CD4-positive, alpha-beta T cell (primary cell): ENCODE measurements at regions not wholly inside any gene's neighbourhood (a gene's known extent, or its start where the extent isn't known, plus 50 kb on each side); places are given as distances from the start of the nearest gene placed in this dataset.

ENCODE experiments used
- ATAC-seq: fragments of 200-7000 bp; cut with Tn5 transposase; one replicate; pipeline ENCODE4 v1.10.0; 2022; ENCODE audit warnings: mild to moderate bottlenecking; ENCODE audit not compliant: poor library complexity
- CTCF ChIA-PET: fragments of 350-600 bp; sonication (Branson Sonifier 250); formaldehyde crosslinking; loops from one replicate; lab custom pipeline; 2021; ENCODE audit warnings: antibody characterized with exemption, inconsistent platforms; lab: Charles Lee
- POLR2A ChIA-PET: fragments of 350-600 bp; sonication (Branson Sonifier 250); formaldehyde crosslinking; loops from one replicate; lab custom pipeline; 2021; ENCODE audit warnings: antibody characterized with exemption, inconsistent platforms; lab: Charles Lee
- DNase-seq, 14 experiments: peaks; one replicate each; pipeline ENCODE4 v3.0.0-alpha.2; 2013 to 2020; ENCODE audit warnings: mixed read lengths in 2 of 14
- H3K27ac ChIP-seq, 2 donors: one replicate each; pipeline versions ENCODE4 v1.5.1 to v1.7.0; 2013; ENCODE audit warnings: low read length in 2 of 2, low read depth in 1 of 2, mild to moderate bottlenecking in 1 of 2
- H3K27me3 ChIP-seq, 2 experiments: 1 replicate in 1 of 2; 2 replicates in 1 of 2; pipeline versions ENCODE4 v1.6.1 to v1.7.0; 2013; ENCODE audit warnings: low read length in 2 of 2, control low read depth in 1 of 2, mild to moderate bottlenecking in 1 of 2, moderate library complexity in 1 of 2; ENCODE audit not compliant: insufficient read depth in 2 of 2, control insufficient read depth in 1 of 2
- H3K36me3 ChIP-seq: one replicate; pipeline ENCODE4 v1.6.1; 2013; ENCODE audit warnings: low read length, control low read depth; ENCODE audit not compliant: insufficient read depth
- H3K4me1 ChIP-seq: one replicate; pipeline ENCODE4 v1.6.1; 2013; ENCODE audit warnings: low read length, control low read depth; ENCODE audit not compliant: insufficient read depth
- H3K4me3 ChIP-seq: one replicate; pipeline ENCODE4 v1.5.1; 2013; ENCODE audit warnings: mild to moderate bottlenecking, low read length, moderate library complexity
- H3K9me3 ChIP-seq, 2 experiments: 1 replicate in 1 of 2; 2 replicates in 1 of 2; pipeline versions ENCODE4 v1.6.1 to v1.7.0; 2013; ENCODE audit warnings: low read length in 2 of 2, mild to moderate bottlenecking in 2 of 2, control low read depth in 1 of 2, moderate library complexity in 1 of 2; ENCODE audit not compliant: control insufficient read depth in 1 of 2, insufficient read depth in 1 of 2
- H3K27ac Mint-ChIP-seq: one replicate; pipeline ENCODE4 v1.8.0; 2020; ENCODE audit warnings: mixed read lengths
- H3K27me3 Mint-ChIP-seq: one replicate; pipeline ENCODE4 v1.8.0; 2021; ENCODE audit warnings: mixed read lengths
- H3K36me3 Mint-ChIP-seq: one replicate; pipeline ENCODE4 v1.8.0; 2021; ENCODE audit warnings: low read depth, mixed read lengths
- H3K4me1 Mint-ChIP-seq: one replicate; pipeline ENCODE4 v1.8.0; 2021; ENCODE audit warnings: low read depth, mixed read lengths
- H3K4me3 Mint-ChIP-seq: one replicate; pipeline ENCODE4 v1.8.0; 2020; ENCODE audit warnings: mild to moderate bottlenecking, mixed read lengths
- H3K9me3 Mint-ChIP-seq: one replicate; pipeline ENCODE4 v1.8.0; 2020; ENCODE audit warnings: mixed read lengths
- CTCF ChIP-seq: fragments of 200-600 bp; IDR thresholded peaks from one replicate; pipeline ENCODE4 v1.8.0; 2022; ENCODE audit warnings: antibody characterized with exemption, mild to moderate bottlenecking
- intact Hi-C, 2 experiments: fragments of 100-400 bp; cut with DNase I in 1 of 2; cut with micrococcal nuclease in 1 of 2; formaldehyde crosslinking; loops; one replicate each; pipeline versions ENCODE4 v1.15.1 to v1.9.0; 2023 to 2025; cut with DNase I, micrococcal nuclease

GRCh38 chr9:116064970-116065369 is 88.6 kb upstream of the PAPPA start:
- H3K27me3 ChIP-seq = no peaks in the 10 kb centered on the region
- CTCF ChIA-PET = no interaction called here
- POLR2A ChIA-PET = no interaction called here
- intact Hi-C loops = no loop called here
- no peaks in the 10 kb centered on the region for H3K9me3 ChIP-seq
- no peak for TF ChIP-seq CTCF
- H3K4me1 ChIP-seq = no peaks in the 10 kb centered on the region
- Mint-ChIP-seq H3K4me1 (no peaks in the 10 kb centered on the region), H3K27ac (no peak overlapping the region), H3K4me3 (no peak overlapping the region), H3K9me3 (no peaks in the 10 kb centered on the region), H3K27me3 (no peaks in the 10 kb centered on the region), H3K36me3 (no peaks in the 10 kb centered on the region)
- H3K4me3 ChIP-seq = no peak overlapping the region
- ATAC-seq (no peak), DNase-seq (no peak)
- no peaks in the 10 kb centered on the region for H3K36me3 ChIP-seq
- no peak overlapping the region for H3K27ac ChIP-seq

- POLR2A ChIA-PET = no interaction called here
- ATAC-seq (no peak), DNase-seq (no peak)
Measured at GRCh38 chr9:116066221-116066620, 87.4 kb upstream of the PAPPA start.

GRCh38 chr9:116067566-116067965 is 86.0 kb upstream of the PAPPA start:
- no peaks in the 10 kb centered on the region for H3K9me3 Mint-ChIP-seq

More at GRCh38 chr9:116066221-116066620, 87.4 kb upstream of the PAPPA start:
- Mint-ChIP-seq H3K9me3 (no peaks in the 10 kb centered on the region), H3K4me3 (no peak overlapping the region), H3K27ac (no peak overlapping the region), H3K4me1 (no peaks in the 10 kb centered on the region), H3K36me3 (no peaks in the 10 kb centered on the region), H3K27me3 (no peaks in the 10 kb centered on the region)
- TF ChIP-seq CTCF = no peak
- no peak overlapping the region for H3K27ac ChIP-seq
- H3K4me1 ChIP-seq = no peaks in the 10 kb centered on the region
- H3K9me3 ChIP-seq = no peaks in the 10 kb centered on the region
- CTCF ChIA-PET = no interaction called here
- H3K4me3 ChIP-seq = no peak overlapping the region
- no peaks in the 10 kb centered on the region for H3K36me3 ChIP-seq
- intact Hi-C loops = no loop called here
- H3K27me3 ChIP-seq = no peaks in the 10 kb centered on the region

More at GRCh38 chr9:116067566-116067965, 86.0 kb upstream of the PAPPA start:
- no peak for TF ChIP-seq CTCF
- Histone ChIP-seq H3K36me3 (no peaks in the 10 kb centered on the region), H3K4me3 (no peak overlapping the region), H3K27ac (no peak overlapping the region), H3K4me1 (no peaks in the 10 kb centered on the region), H3K9me3 (no peaks in the 10 kb centered on the region), H3K27me3 (no peaks in the 10 kb centered on the region)
- Mint-ChIP-seq H3K27ac (no peak overlapping the region), H3K4me3 (no peak overlapping the region), H3K27me3 (no peaks in the 10 kb centered on the region), H3K4me1 (no peaks in the 10 kb centered on the region), H3K36me3 (no peaks in the 10 kb centered on the region)
- ChIA-PET CTCF (no interaction called here), POLR2A (no interaction called here)
- DNase-seq (no peak), ATAC-seq (no peak)
- intact Hi-C loops = no loop called here
